ENCODE measurements at regions not wholly inside any gene's neighbourhood (a gene's known extent, or its start where the extent isn't known, plus 50 kb on each side); places are given as distances from the start of the nearest gene placed in this dataset.

- no peak for TF ChIP-seq POLR2AphosphoS5 (IDR thresholded peaks at IDR 0.05; ENCODE audit: low read depth, low read length)
- no peak for TF ChIP-seq POLR2A (IDR thresholded peaks at IDR 0.05; ENCODE audit: low read depth, low read length)
- TF ChIP-seq TAF1 (IDR thresholded peaks at IDR 0.05; ENCODE audit: borderline replicate concordance, low read depth, low read length) = no peak
Observed at GRCh38 chr3:72085036-72085435, 300.1 kb upstream of the PROK2 start.
